Astrocyte (in vitro differentiated cells and primary cell): ENCODE measurements at regions not wholly inside any gene's neighbourhood (a gene's known extent, or its start where the extent isn't known, plus 50 kb on each side); places are given as distances from the start of the nearest gene placed in this dataset.

ENCODE experiments used
- DNase-seq: peaks from one replicate; pipeline ENCODE4 v3.0.0-alpha.2; 2010; ENCODE audit warnings: low read depth
- FAIRE-seq: peaks from 2 replicates; lab custom pipeline; 2011; peaks lifted over from hg19 to GRCh38; lab: Jason Lieb, UNC
- H2AFZ ChIP-seq: 2 replicates; pipeline ENCODE4 v1.6.0; 2012; ENCODE audit warnings: low read depth, low read length, inconsistent platforms
- H3K27ac ChIP-seq: 2 replicates; pipeline ENCODE4 v1.5.1; 2011; ENCODE audit warnings: low read depth, low read length, inconsistent platforms
- H3K27me3 ChIP-seq: 2 replicates; pipeline ENCODE4 v1.6.0; 2011; ENCODE audit warnings: low read length, inconsistent platforms; ENCODE audit not compliant: insufficient read depth
- H3K36me3 ChIP-seq: 2 replicates; pipeline ENCODE4 v1.5.1; 2011; ENCODE audit warnings: low read length, inconsistent platforms; ENCODE audit not compliant: insufficient read depth
- H3K4me1 ChIP-seq: 2 replicates; pipeline ENCODE4 v1.5.1; 2011; ENCODE audit warnings: low read length, inconsistent platforms; ENCODE audit not compliant: insufficient read depth
- H3K4me2 ChIP-seq: 2 replicates; pipeline ENCODE4 v1.6.0; 2012; ENCODE audit warnings: low read length, inconsistent platforms
- H3K4me3 ChIP-seq: 2 replicates; pipeline ENCODE4 v1.5.1; 2011; ENCODE audit warnings: low read depth, mild to moderate bottlenecking, low read length, inconsistent platforms; ENCODE audit not compliant: insufficient read depth
- H3K79me2 ChIP-seq: 2 replicates; pipeline ENCODE4 v1.6.0; 2012; ENCODE audit warnings: mild to moderate bottlenecking, low read length, inconsistent platforms; ENCODE audit not compliant: insufficient read depth
- H3K9ac ChIP-seq: 2 replicates; pipeline ENCODE4 v1.6.0; 2012; ENCODE audit warnings: mild to moderate bottlenecking, low read length, inconsistent platforms
- H3K9me3 ChIP-seq: 2 replicates; pipeline ENCODE4 v1.5.1; 2012; ENCODE audit warnings: low read depth, mild to moderate bottlenecking, low read length, inconsistent platforms; ENCODE audit not compliant: insufficient read depth
- H4K20me1 ChIP-seq: 2 replicates; pipeline ENCODE4 v1.6.0; 2012; ENCODE audit warnings: low read length, inconsistent platforms; ENCODE audit not compliant: insufficient read depth
- H3K27ac Mint-ChIP-seq: one replicate; pipeline ENCODE4 v1.8.0; 2021; ENCODE audit warnings: mild to moderate bottlenecking, mixed read lengths; ENCODE audit not compliant: unreplicated experiment
- H3K27me3 Mint-ChIP-seq: one replicate; pipeline ENCODE4 v1.8.0; 2021; ENCODE audit warnings: low read depth, mixed read lengths; ENCODE audit not compliant: unreplicated experiment
- H3K36me3 Mint-ChIP-seq: one replicate; pipeline ENCODE4 v1.8.0; 2021; ENCODE audit warnings: low read depth, mixed read lengths; ENCODE audit not compliant: unreplicated experiment
- H3K4me1 Mint-ChIP-seq: one replicate; pipeline ENCODE4 v1.8.0; 2021; ENCODE audit warnings: low read depth, mixed read lengths; ENCODE audit not compliant: unreplicated experiment
- H3K4me3 Mint-ChIP-seq: one replicate; pipeline ENCODE4 v1.8.0; 2021; ENCODE audit warnings: mild to moderate bottlenecking, moderate library complexity, mixed read lengths; ENCODE audit not compliant: unreplicated experiment
- H3K9me3 Mint-ChIP-seq: one replicate; pipeline ENCODE4 v1.8.0; 2021; ENCODE audit warnings: mild to moderate bottlenecking, mixed read lengths; ENCODE audit not compliant: unreplicated experiment
- CTCF ChIP-seq: IDR thresholded peaks from 2 replicates; pipeline ENCODE4 v1.5.1; 2011; ENCODE audit warnings: low read depth, mild to moderate bottlenecking, inconsistent platforms, low read length, moderate library complexity; ENCODE audit not compliant: insufficient read depth
- EZH2 ChIP-seq: IDR thresholded peaks from 2 replicates; pipeline ENCODE4 v1.6.1; 2012; ENCODE audit warnings: mild to moderate bottlenecking, low read length, inconsistent platforms; ENCODE audit not compliant: insufficient read depth

- DNase-seq = no peak
- no peak overlapping the region for H3K27ac ChIP-seq
- Mint-ChIP-seq H3K4me3 (no peak overlapping the region), H3K4me1 (no peaks in the 10 kb centered on the region), H3K27ac (no peak overlapping the region), H3K27me3 (no peaks in the 10 kb centered on the region), H3K9me3 (peaks cover 12% of the 10 kb centered on the region), H3K36me3 (no peaks in the 10 kb centered on the region)
- no peak overlapping the region for H2AFZ ChIP-seq
- no peak overlapping the region for H3K4me3 ChIP-seq
- H3K79me2 ChIP-seq = no peaks in the 10 kb centered on the region
- TF ChIP-seq CTCF (no peak), EZH2 (no peak)
- H3K36me3 ChIP-seq = no peaks in the 10 kb centered on the region
- no peaks in the 10 kb centered on the region for H3K4me1 ChIP-seq
- H3K4me2 ChIP-seq = no peak overlapping the region
- no peak for FAIRE-seq
- H3K9ac ChIP-seq = no peak overlapping the region
- H4K20me1 ChIP-seq = no peaks in the 10 kb centered on the region
- no peaks in the 10 kb centered on the region for H3K27me3 ChIP-seq
- H3K9me3 ChIP-seq = no peaks in the 10 kb centered on the region
These were observed 64.2 kb upstream of the LYPLAL1 start for GRCh38 chr1:219109424-219110018.

- no peak for FAIRE-seq
- Histone ChIP-seq H3K79me2 (no peaks in the 10 kb centered on the region), H3K9ac (no peak overlapping the region), H3K4me3 (no peak overlapping the region), H2AFZ (no peak overlapping the region), H3K4me2 (no peak overlapping the region), H3K27me3 (no peaks in the 10 kb centered on the region), H3K4me1 (no peaks in the 10 kb centered on the region), H3K27ac (no peak overlapping the region), H4K20me1 (no peaks in the 10 kb centered on the region), H3K36me3 (no peaks in the 10 kb centered on the region), H3K9me3 (no peaks in the 10 kb centered on the region)
- H3K4me3 Mint-ChIP-seq = no peak overlapping the region
- H3K36me3 Mint-ChIP-seq = no peaks in the 10 kb centered on the region
- TF ChIP-seq EZH2 (no peak), CTCF (no peak)
- H3K27me3 Mint-ChIP-seq = no peaks in the 10 kb centered on the region
- H3K9me3 Mint-ChIP-seq = peaks cover 12% of the 10 kb centered on the region
- no peak overlapping the region for H3K27ac Mint-ChIP-seq
- DNase-seq = no peak
- H3K4me1 Mint-ChIP-seq = no peaks in the 10 kb centered on the region
These were observed 60.4 kb upstream of the LYPLAL1 start for GRCh38 chr1:219113261-219113660.

GRCh38 chr1:219114014-219114413, 59.7 kb upstream of the LYPLAL1 start:
- FAIRE-seq (no peak), DNase-seq (no peak)
- H3K36me3 Mint-ChIP-seq = no peaks in the 10 kb centered on the region
- H3K27ac Mint-ChIP-seq = no peak overlapping the region
- H3K9me3 ChIP-seq = no peaks in the 10 kb centered on the region
- H3K27ac ChIP-seq = no peak overlapping the region
- H3K36me3 ChIP-seq = no peaks in the 10 kb centered on the region
- H3K4me2 ChIP-seq = no peak overlapping the region
- no peak overlapping the region for H3K4me3 ChIP-seq
- no peak for TF ChIP-seq CTCF
- no peak for TF ChIP-seq EZH2
- H3K27me3 Mint-ChIP-seq = no peaks in the 10 kb centered on the region
- no peaks in the 10 kb centered on the region for H3K4me1 Mint-ChIP-seq
- H3K4me3 Mint-ChIP-seq = no peak overlapping the region
- H3K4me1 ChIP-seq = no peaks in the 10 kb centered on the region
- H3K9ac ChIP-seq = no peak overlapping the region
- H3K79me2 ChIP-seq = no peaks in the 10 kb centered on the region
- no peaks in the 10 kb centered on the region for H3K27me3 ChIP-seq
- peaks cover 12% of the 10 kb centered on the region for H3K9me3 Mint-ChIP-seq
- no peak overlapping the region for H2AFZ ChIP-seq
- H4K20me1 ChIP-seq = no peaks in the 10 kb centered on the region
